Gastroesophageal sphincter (tissue), 4 donors: ENCODE measurements at regions not wholly inside any gene's neighbourhood (a gene's known extent, or its start where the extent isn't known, plus 50 kb on each side); places are given as distances from the start of the nearest gene placed in this dataset.
"Not testable (repeated sequence)": the region's sequence is repeated elsewhere in the genome, so short reads cannot be mapped to it uniquely, and the experiment has no call there.

ENCODE experiments used
- ATAC-seq: fragments of 150-250 bp; one replicate; pipeline ENCODE4 v1.9.1; 2016; ENCODE audit warnings: mild to moderate bottlenecking, moderate library complexity
- H3K27ac ChIP-seq, 4 donors: fragments of 200-600 bp; sonication (generic) in 3 of 4; 1 replicate in 3 of 4; 2 replicates in 1 of 4; pipeline ENCODE4 v1.5.1; 2016 to 2019
- H3K27me3 ChIP-seq: fragments of 200-600 bp; sonication (generic); one replicate; pipeline ENCODE4 v1.5.1; 2019
- H3K36me3 ChIP-seq, 2 donors: fragments of 200-600 bp; sonication (generic); one replicate each; pipeline ENCODE4 v1.5.1; 2019; ENCODE audit warnings: control low read depth in 1 of 2
- H3K4me1 ChIP-seq, 3 donors: fragments of 200-600 bp; sonication (generic); 1 replicate in 2 of 3; 2 replicates in 1 of 3; pipeline ENCODE4 v1.5.1; 2016 to 2019; ENCODE audit warnings: control low read depth in 2 of 3
- H3K4me3 ChIP-seq, 2 donors: fragments of 200-600 bp; sonication (generic); one replicate each; pipeline ENCODE4 v1.5.1; 2019; ENCODE audit warnings: mild to moderate bottlenecking in 1 of 2, moderate library complexity in 1 of 2
- H3K9me3 ChIP-seq, 3 donors: fragments of 200-600 bp; sonication (generic); one replicate each; pipeline ENCODE4 v1.5.1; 2017 to 2019; ENCODE audit warnings: control low read depth in 2 of 3
- CTCF ChIP-seq, 4 experiments: fragments of 200-600 bp in 2 of 4; fragments of 450-650 bp in 2 of 4; sonication (generic) in 1 of 4; IDR thresholded peaks; one replicate each; pipeline ENCODE4 v1.5.1; 2017 to 2019; ENCODE audit warnings: antibody characterized with exemption in 4 of 4, mild to moderate bottlenecking in 2 of 4, moderate library complexity in 2 of 4
- EP300 ChIP-seq: sonication (generic); formaldehyde crosslinking; IDR thresholded peaks from one replicate; pipeline ENCODE4 v1.6.1; 2017; ENCODE audit warnings: antibody characterized with exemption, mild to moderate bottlenecking
- POLR2A ChIP-seq, 2 donors: fragments of 450-650 bp; IDR thresholded peaks; one replicate each; pipeline ENCODE4 v1.6.1; 2017; ENCODE audit warnings: antibody characterized with exemption in 2 of 2, mild to moderate bottlenecking in 2 of 2, moderate library complexity in 1 of 2
- POLR2AphosphoS5 ChIP-seq: sonication (generic); formaldehyde crosslinking; IDR thresholded peaks from one replicate; pipeline ENCODE4 v1.6.1; 2017; ENCODE audit warnings: antibody characterized with exemption
- WGBS, 2 donors: methylation state at CpG; one replicate each; pipeline ENCODE4 v1.1.5; 2018; ENCODE audit warnings: low coverage in 1 of 2; 5-methylcytosine and 5-hydroxymethylcytosine counted together

- H3K9me3 ChIP-seq, H3K4me3 ChIP-seq, H3K27ac ChIP-seq, ATAC-seq, H3K36me3 ChIP-seq, H3K4me1 ChIP-seq, H3K27me3 ChIP-seq: not testable (repeated sequence)
- TF ChIP-seq CTCF (IDR thresholded peaks at IDR 0.05), result peak in 1 of 4 experiments; percentile 14
- WGBS, 2 donors, result 74% methylated on average over 3 of the region's 10 CpGs; no CpG with 5 or more reads in 1 of the 2 donors
Measured at GRCh38 chrX:142606629-142607028, 401.5 kb upstream of the MAGEC2 start.

- Histone ChIP-seq H3K27ac (no peak overlapping the region), H3K4me3 (no peak overlapping the region), H3K9me3 (no peaks in the 10 kb centered on the region), H3K4me1 (no peaks in the 10 kb centered on the region), H3K36me3 (no peaks in the 10 kb centered on the region), H3K27me3 (no peaks in the 10 kb centered on the region)
- TF ChIP-seq EP300 (no peak), POLR2A (IDR thresholded peaks at IDR 0.05) (no peak), POLR2AphosphoS5 (no peak), CTCF (IDR thresholded peaks at IDR 0.05) (no peak)
- 72 to 78% methylated on average over 4 to 5 of the region's 5 CpGs for WGBS, 2 donors
- no peak for ATAC-seq
Measured at GRCh38 chrX:142601792-142602191, 396.7 kb upstream of the MAGEC2 start.

- Histone ChIP-seq H3K4me3 (no peak overlapping the region), H3K36me3 (no peaks in the 10 kb centered on the region), H3K4me1 (no peaks in the 10 kb centered on the region), H3K9me3 (no peaks in the 10 kb centered on the region), H3K27me3 (no peaks in the 10 kb centered on the region), H3K27ac (no peak overlapping the region)
- no peak for ATAC-seq
- no peak for TF ChIP-seq EP300
- no peak for TF ChIP-seq CTCF (IDR thresholded peaks at IDR 0.05)
- no peak for TF ChIP-seq POLR2AphosphoS5
- TF ChIP-seq POLR2A (IDR thresholded peaks at IDR 0.05), result no peak
- 78 to 92% methylated on average over 3 to 7 of the region's 7 CpGs for WGBS, 2 donors
Measured at GRCh38 chrX:142593361-142593862, 388.3 kb upstream of the MAGEC2 start.

- H3K9me3 ChIP-seq, result no peaks in the 10 kb centered on the region
- no peak for ATAC-seq
- WGBS, 2 donors, result 34% methylated on average over 2 of the region's 3 CpGs; no CpG with 5 or more reads in 1 of the 2 donors
Measured at GRCh38 chrX:142576615-142577014, 371.5 kb upstream of the MAGEC2 start.

More at GRCh38 chrX:142576615-142577014, 371.5 kb upstream of the MAGEC2 start:
- no peak for TF ChIP-seq POLR2A (IDR thresholded peaks at IDR 0.05)
- TF ChIP-seq CTCF (IDR thresholded peaks at IDR 0.05), result no peak
- TF ChIP-seq POLR2AphosphoS5, result no peak
- no peak for TF ChIP-seq EP300
- Histone ChIP-seq H3K27me3 (no peaks in the 10 kb centered on the region), H3K4me1 (no peaks in the 10 kb centered on the region), H3K27ac (no peak overlapping the region), H3K36me3 (no peaks in the 10 kb centered on the region), H3K4me3 (no peak overlapping the region)
